Activated B cell treated with CpG ODN at 0.5 μM for 24 hours (primary cell): ENCODE measurements at regions not wholly inside any gene's neighbourhood (a gene's known extent, or its start where the extent isn't known, plus 50 kb on each side); places are given as distances from the start of the nearest gene placed in this dataset.

Source experiments
- ATAC-seq: fragments of 200-7000 bp; cut with Tn5 transposase; one replicate; pipeline ENCODE4 v1.10.0; 2021; ENCODE audit warnings: low read depth, mild to moderate bottlenecking, moderate library complexity
- CTCF ChIA-PET: fragments of 350-600 bp; sonication (Branson Sonifier 250); formaldehyde crosslinking; loops from one replicate; lab custom pipeline; 2021; ENCODE audit warnings: antibody characterized with exemption; lab: Charles Lee
- POLR2A ChIA-PET: fragments of 350-600 bp; sonication (Branson Sonifier 250); formaldehyde crosslinking; loops from one replicate; lab custom pipeline; 2021; ENCODE audit warnings: antibody characterized with exemption; lab: Charles Lee
- DNase-seq: peaks from one replicate; pipeline ENCODE4 v3.0.0; 2022
- H3K27ac Mint-ChIP-seq: one replicate; pipeline ENCODE4 v1.8.0; 2020; ENCODE audit warnings: mixed read lengths
- H3K27me3 Mint-ChIP-seq: one replicate; pipeline ENCODE4 v1.8.0; 2021; ENCODE audit warnings: mixed read lengths
- H3K36me3 Mint-ChIP-seq: one replicate; pipeline ENCODE4 v1.8.0; 2021; ENCODE audit warnings: low read depth, mixed read lengths
- H3K4me1 Mint-ChIP-seq: one replicate; pipeline ENCODE4 v1.8.0; 2021; ENCODE audit warnings: mixed read lengths
- H3K4me3 Mint-ChIP-seq: one replicate; pipeline ENCODE4 v1.8.0; 2020; ENCODE audit warnings: mild to moderate bottlenecking, mixed read lengths
- H3K9me3 Mint-ChIP-seq: one replicate; pipeline ENCODE4 v1.8.0; 2020; ENCODE audit warnings: mixed read lengths
- intact Hi-C: fragments of 100-400 bp; cut with micrococcal nuclease; formaldehyde crosslinking; loops from one replicate; pipeline ENCODE4 v1.15.1; 2024
- TF ChIP-seq, protein P1 (sequence below): fragments of 200-600 bp; IDR thresholded peaks from one replicate; pipeline ENCODE4 v1.8.0; 2022; ENCODE audit warnings: antibody characterized with exemption, mild to moderate bottlenecking

DNA sequence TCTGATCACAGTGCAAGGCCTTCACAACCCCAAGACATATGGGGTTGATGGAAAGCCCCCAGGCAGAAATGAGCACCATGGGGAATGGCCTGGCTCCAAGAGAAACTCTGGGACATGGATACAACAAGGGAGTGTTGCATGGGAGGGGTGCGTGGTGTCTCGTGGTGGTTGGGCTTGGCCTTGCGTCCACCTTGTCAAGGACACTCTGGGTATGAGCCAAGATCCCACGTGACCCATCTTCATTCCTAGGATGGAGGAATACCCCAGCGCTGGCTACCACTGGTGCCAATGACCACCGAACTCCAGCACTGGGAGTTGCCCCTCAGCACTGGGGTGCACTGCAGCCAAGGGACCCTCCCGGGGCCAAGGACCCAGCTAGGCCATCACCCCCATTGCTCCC, 267.5 kb upstream of the AGTR2 start:
- no peak for ATAC-seq
- Mint-ChIP-seq H3K36me3 (no peaks in the 10 kb centered on the region), H3K4me1 (peaks cover 6% of the 10 kb centered on the region), H3K27me3 (no peaks in the 10 kb centered on the region), H3K4me3 (no peak overlapping the region), H3K9me3 (no peaks in the 10 kb centered on the region), H3K27ac (no peak overlapping the region)
- TF ChIP-seq, protein P1, sequence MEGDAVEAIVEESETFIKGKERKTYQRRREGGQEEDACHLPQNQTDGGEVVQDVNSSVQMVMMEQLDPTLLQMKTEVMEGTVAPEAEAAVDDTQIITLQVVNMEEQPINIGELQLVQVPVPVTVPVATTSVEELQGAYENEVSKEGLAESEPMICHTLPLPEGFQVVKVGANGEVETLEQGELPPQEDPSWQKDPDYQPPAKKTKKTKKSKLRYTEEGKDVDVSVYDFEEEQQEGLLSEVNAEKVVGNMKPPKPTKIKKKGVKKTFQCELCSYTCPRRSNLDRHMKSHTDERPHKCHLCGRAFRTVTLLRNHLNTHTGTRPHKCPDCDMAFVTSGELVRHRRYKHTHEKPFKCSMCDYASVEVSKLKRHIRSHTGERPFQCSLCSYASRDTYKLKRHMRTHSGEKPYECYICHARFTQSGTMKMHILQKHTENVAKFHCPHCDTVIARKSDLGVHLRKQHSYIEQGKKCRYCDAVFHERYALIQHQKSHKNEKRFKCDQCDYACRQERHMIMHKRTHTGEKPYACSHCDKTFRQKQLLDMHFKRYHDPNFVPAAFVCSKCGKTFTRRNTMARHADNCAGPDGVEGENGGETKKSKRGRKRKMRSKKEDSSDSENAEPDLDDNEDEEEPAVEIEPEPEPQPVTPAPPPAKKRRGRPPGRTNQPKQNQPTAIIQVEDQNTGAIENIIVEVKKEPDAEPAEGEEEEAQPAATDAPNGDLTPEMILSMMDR: no peak
- no peak for DNase-seq
- ChIA-PET POLR2A (no interaction called here), CTCF (no interaction called here)
- intact Hi-C loops: no loop called here

- no peak overlapping the region for H3K27ac Mint-ChIP-seq
- H3K9me3 Mint-ChIP-seq: no peaks in the 10 kb centered on the region
- CTCF ChIA-PET: no interaction called here
- ATAC-seq (no peak), DNase-seq (no peak)
- H3K36me3 Mint-ChIP-seq: no peaks in the 10 kb centered on the region
- peaks cover 2% of the 10 kb centered on the region for H3K27me3 Mint-ChIP-seq
- H3K4me1 Mint-ChIP-seq: no peaks in the 10 kb centered on the region
- intact Hi-C loops: no loop called here
- POLR2A ChIA-PET: no interaction called here
- TF ChIP-seq, protein P1: no peak
- no peak overlapping the region for H3K4me3 Mint-ChIP-seq
Observed at GRCh38 chrX:115906276-115906675, 264.3 kb upstream of the AGTR2 start.

GRCh38 chrX:115906881-115907280, 263.7 kb upstream of the AGTR2 start:
- DNase-seq (no peak), ATAC-seq (no peak)
- CTCF ChIA-PET: no interaction called here
- no peaks in the 10 kb centered on the region for H3K4me1 Mint-ChIP-seq
- H3K27ac Mint-ChIP-seq: no peak overlapping the region
- POLR2A ChIA-PET: no interaction called here
- TF ChIP-seq, protein P1: no peak
- intact Hi-C loops: no loop called here
- H3K27me3 Mint-ChIP-seq: peaks cover 2% of the 10 kb centered on the region
- no peaks in the 10 kb centered on the region for H3K36me3 Mint-ChIP-seq
- H3K4me3 Mint-ChIP-seq: no peak overlapping the region
- no peaks in the 10 kb centered on the region for H3K9me3 Mint-ChIP-seq

GRCh38 chrX:115909017-115909416, 261.5 kb upstream of the AGTR2 start:
- Mint-ChIP-seq H3K4me1 (peaks cover 10% of the 10 kb centered on the region), H3K27me3 (peaks cover 2% of the 10 kb centered on the region), H3K27ac (no peak overlapping the region), H3K4me3 (no peak overlapping the region), H3K9me3 (no peaks in the 10 kb centered on the region), H3K36me3 (no peaks in the 10 kb centered on the region)
- ChIA-PET POLR2A (no interaction called here), CTCF (no interaction called here)
- no peak for DNase-seq
- ATAC-seq: no peak
- TF ChIP-seq, protein P1: no peak
- intact Hi-C loops: no loop called here

GRCh38 chrX:115911967-115912366, 258.6 kb upstream of the AGTR2 start:
- ChIA-PET CTCF (no interaction called here), POLR2A (no interaction called here)
- TF ChIP-seq, protein P1: no peak
- ATAC-seq: no peak
- Mint-ChIP-seq H3K27me3 (peaks cover 2% of the 10 kb centered on the region), H3K27ac (no peak overlapping the region), H3K4me1 (peaks cover 10% of the 10 kb centered on the region), H3K36me3 (no peaks in the 10 kb centered on the region), H3K9me3 (no peaks in the 10 kb centered on the region), H3K4me3 (no peak overlapping the region)
- DNase-seq: no peak
- intact Hi-C loops: loop anchor here (2.0 kb wide), 1 partner anchor 27 kb away; no protein-coding TSS in a partner anchor
